Hepatocyte (in vitro differentiated cells): ENCODE measurements at regions not wholly inside any gene's neighbourhood (a gene's known extent, or its start where the extent isn't known, plus 50 kb on each side); places are given as distances from the start of the nearest gene placed in this dataset.

ENCODE experiments used
- DNase-seq: peaks from one replicate; pipeline ENCODE4 v3.0.0-alpha.2; 2016; ENCODE audit warnings: low spot score
- H2AFZ ChIP-seq: fragments of 200-600 bp; sonication (generic); 2 replicates; pipeline ENCODE4 v1.6.0; 2016; ENCODE audit warnings: antibody characterized with exemption, mild to moderate bottlenecking
- H3K27ac ChIP-seq: fragments of 200-600 bp; sonication (generic); 2 replicates; pipeline ENCODE4 v1.5.1; 2016; ENCODE audit warnings: mild to moderate bottlenecking
- H3K27me3 ChIP-seq: fragments of 200-600 bp; sonication (generic); 2 replicates; pipeline ENCODE4 v1.6.1; 2016
- H3K36me3 ChIP-seq: fragments of 200-600 bp; sonication (generic); replicated peaks from 2 replicates; pipeline ENCODE4 v1.5.1; 2016; ENCODE audit warnings: low read depth; ENCODE audit not compliant: insufficient read depth
- H3K4me1 ChIP-seq: fragments of 200-600 bp; sonication (generic); 2 replicates; pipeline ENCODE4 v1.5.1; 2016; ENCODE audit warnings: mild to moderate bottlenecking, moderate library complexity; ENCODE audit not compliant: insufficient read depth
- H3K4me2 ChIP-seq: fragments of 200-600 bp; sonication (generic); 2 replicates; pipeline ENCODE4 v1.6.0; 2016
- H3K4me3 ChIP-seq: fragments of 200-600 bp; sonication (generic); 2 replicates; pipeline ENCODE4 v1.5.1; 2016; ENCODE audit warnings: mild to moderate bottlenecking
- H3K79me2 ChIP-seq: fragments of 200-600 bp; sonication (generic); 2 replicates; pipeline ENCODE4 v1.6.0; 2017; ENCODE audit warnings: mild to moderate bottlenecking
- H3K9me2 ChIP-seq: fragments of 200-600 bp; sonication (generic); replicated peaks from 2 replicates; pipeline ENCODE4 v1.6.0; 2017; ENCODE audit warnings: mild to moderate bottlenecking; ENCODE audit not compliant: insufficient read depth
- H3K9me3 ChIP-seq: fragments of 200-600 bp; sonication (generic); 2 replicates; pipeline ENCODE4 v1.5.1; 2016; ENCODE audit warnings: low read depth, mild to moderate bottlenecking
- H4K20me1 ChIP-seq: fragments of 200-600 bp; sonication (generic); 2 replicates; pipeline ENCODE4 v1.6.0; 2016; ENCODE audit warnings: mild to moderate bottlenecking; ENCODE audit not compliant: insufficient read depth, poor library complexity, severe bottlenecking
- CTCF ChIP-seq: fragments of 200-600 bp; sonication (generic); IDR thresholded peaks from 2 replicates; pipeline ENCODE4 v1.5.1; 2016; ENCODE audit warnings: antibody characterized with exemption, mild to moderate bottlenecking; ENCODE audit not compliant: poor library complexity
- EZH2 ChIP-seq: fragments of 200-600 bp; sonication (generic); IDR thresholded peaks from 2 replicates; pipeline ENCODE4 v1.6.1; 2016; ENCODE audit warnings: antibody characterized with exemption, mild to moderate bottlenecking, borderline replicate concordance
- EZH2phosphoT487 ChIP-seq: fragments of 200-600 bp; sonication (generic); IDR thresholded peaks from one replicate; pipeline ENCODE4 v1.6.1; 2018; ENCODE audit warnings: antibody characterized with exemption, mild to moderate bottlenecking, low read depth, moderate library complexity; ENCODE audit not compliant: unreplicated experiment, severe bottlenecking
- WGBS: methylation state at CpG from one replicate; pipeline ENCODE4 v1.1.6; 2016; ENCODE audit warnings: low lambda C conversion rate; ENCODE audit errors: missing lambda C conversion rate; 5-methylcytosine and 5-hydroxymethylcytosine counted together

GRCh38 chr5:68460147-68460798 lies 244.7 kb downstream of the PIK3R1 start:
- no peak overlapping the region for H3K4me2 ChIP-seq
- no peaks in the 10 kb centered on the region for H3K27me3 ChIP-seq
- no peaks in the 10 kb centered on the region for H3K9me2 ChIP-seq
- H3K36me3 ChIP-seq, result no peaks in the 10 kb centered on the region
- no peaks in the 10 kb centered on the region for H3K9me3 ChIP-seq
- TF ChIP-seq EZH2phosphoT487 (no peak), CTCF (peak; percentile 68)
- H3K27ac ChIP-seq, result peak overlapping the region; percentile 10
- no peak overlapping the region for H2AFZ ChIP-seq
- no peaks in the 10 kb centered on the region for H4K20me1 ChIP-seq
- H3K4me1 ChIP-seq, result peaks cover 24% of the 10 kb centered on the region
- WGBS, result 51% methylated on average over 3 of the region's 3 CpGs
- no peaks in the 10 kb centered on the region for H3K79me2 ChIP-seq
- peak; percentile 69 for DNase-seq
- no peak overlapping the region for H3K4me3 ChIP-seq

GRCh38 chr5:68463606-68464005 lies 248.1 kb downstream of the PIK3R1 start:
- H3K36me3 ChIP-seq, result no peaks in the 10 kb centered on the region
- H3K4me2 ChIP-seq, result no peak overlapping the region
- no peak overlapping the region for H3K27ac ChIP-seq
- no peaks in the 10 kb centered on the region for H3K9me3 ChIP-seq
- H3K79me2 ChIP-seq, result no peaks in the 10 kb centered on the region
- TF ChIP-seq EZH2, result no peak
- no peak for TF ChIP-seq CTCF
- WGBS, result 100% methylated on average over 3 of the region's 3 CpGs
- no peaks in the 10 kb centered on the region for H3K9me2 ChIP-seq
- H3K4me1 ChIP-seq, result peaks cover 13% of the 10 kb centered on the region
- H3K4me3 ChIP-seq, result no peak overlapping the region
- H4K20me1 ChIP-seq, result no peaks in the 10 kb centered on the region
- no peaks in the 10 kb centered on the region for H3K27me3 ChIP-seq
- no peak for DNase-seq
- no peak overlapping the region for H2AFZ ChIP-seq

- Histone ChIP-seq H3K27me3 (no peaks in the 10 kb centered on the region), H3K9me2 (no peaks in the 10 kb centered on the region), H3K4me3 (no peak overlapping the region), H3K4me1 (peaks cover 6% of the 10 kb centered on the region), H2AFZ (no peak overlapping the region), H3K9me3 (no peaks in the 10 kb centered on the region), H4K20me1 (no peaks in the 10 kb centered on the region), H3K79me2 (no peaks in the 10 kb centered on the region), H3K36me3 (no peaks in the 10 kb centered on the region), H3K27ac (no peak overlapping the region), H3K4me2 (no peak overlapping the region)
- no peak for DNase-seq
- no peak for TF ChIP-seq EZH2phosphoT487
- no peak for TF ChIP-seq EZH2
- TF ChIP-seq CTCF, result no peak
- 81% methylated on average over 4 of the region's 4 CpGs for WGBS
Measured at GRCh38 chr5:68464424-68464823, 248.9 kb downstream of the PIK3R1 start.

GRCh38 chr5:68465133-68465532 lies 249.6 kb downstream of the PIK3R1 start:
- H4K20me1 ChIP-seq, result no peaks in the 10 kb centered on the region
- no peaks in the 10 kb centered on the region for H3K9me2 ChIP-seq
- H3K27ac ChIP-seq, result no peak overlapping the region
- no peak overlapping the region for H2AFZ ChIP-seq
- H3K36me3 ChIP-seq, result no peaks in the 10 kb centered on the region
- H3K4me2 ChIP-seq, result no peak overlapping the region
- DNase-seq, result no peak
- no peak for TF ChIP-seq EZH2phosphoT487
- no peak for TF ChIP-seq CTCF
- no peak for TF ChIP-seq EZH2
- WGBS, result 88% methylated on average over 3 of the region's 3 CpGs
- no peaks in the 10 kb centered on the region for H3K79me2 ChIP-seq
- no peaks in the 10 kb centered on the region for H3K4me1 ChIP-seq
- H3K9me3 ChIP-seq, result no peaks in the 10 kb centered on the region
- H3K4me3 ChIP-seq, result no peak overlapping the region
- no peaks in the 10 kb centered on the region for H3K27me3 ChIP-seq
